ENCODE measurements at regions not wholly inside any gene's neighbourhood (a gene's known extent, or its start where the extent isn't known, plus 50 kb on each side); places are given as distances from the start of the nearest gene placed in this dataset.

DNA sequence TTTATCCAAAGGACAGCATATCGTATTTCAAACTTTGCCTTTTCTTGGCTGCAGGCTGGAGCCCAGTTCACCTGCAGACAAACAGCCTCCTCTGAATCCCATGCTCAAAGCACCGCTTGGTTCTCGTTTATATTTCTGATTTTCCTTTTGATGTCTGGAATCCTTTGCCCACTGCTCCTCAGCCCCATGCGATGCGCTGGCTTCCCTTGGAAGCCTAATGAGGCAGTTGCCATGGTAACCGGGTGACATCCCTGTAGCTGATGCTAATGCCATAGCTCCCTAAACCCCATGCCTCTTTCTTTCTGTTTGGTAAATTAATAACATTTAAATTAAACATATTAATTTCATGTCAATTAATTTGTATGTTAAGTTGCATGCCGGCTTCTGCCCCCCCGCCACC, 327.1 kb downstream of the PRDM2 start:
- TF ChIP-seq EZH2phosphoT487 (IDR thresholded peaks at IDR 0.05; ENCODE audit: low read depth, severe bottlenecking, unreplicated experiment), result no peak
- no peak for TF ChIP-seq EZH2 (IDR thresholded peaks at IDR 0.05; ENCODE audit: borderline replicate concordance)
- Histone ChIP-seq H3K79me2 (no peaks in the 10 kb centered on the region), H2AFZ (no peak overlapping the region), H3K27me3 (peaks cover 2% of the 10 kb centered on the region), H4K20me1 (ENCODE audit: insufficient read depth, poor library complexity, severe bottlenecking) (no peaks in the 10 kb centered on the region), H3K4me1 (ENCODE audit: insufficient read depth) (no peaks in the 10 kb centered on the region), H3K36me3 (replicated peaks; ENCODE audit: insufficient read depth, low read depth) (no peaks in the 10 kb centered on the region), H3K27ac (no peak overlapping the region), H3K9me3 (ENCODE audit: low read depth) (no peaks in the 10 kb centered on the region), H3K4me3 (no peak overlapping the region), H3K4me2 (no peak overlapping the region), H3K9me2 (replicated peaks; ENCODE audit: insufficient read depth) (no peaks in the 10 kb centered on the region)
- WGBS (ENCODE audit: low lambda C conversion rate, missing lambda C conversion rate), result 77% methylated on average over 8 of the region's 8 CpGs
- DNase-seq (ENCODE audit: low spot score), result no peak

- Histone ChIP-seq H3K4me1 (ENCODE audit: insufficient read depth) (no peaks in the 10 kb centered on the region), H3K9me2 (replicated peaks; ENCODE audit: insufficient read depth) (no peaks in the 10 kb centered on the region), H4K20me1 (ENCODE audit: insufficient read depth, poor library complexity, severe bottlenecking) (no peaks in the 10 kb centered on the region), H3K27ac (no peak overlapping the region), H3K79me2 (no peaks in the 10 kb centered on the region), H3K36me3 (replicated peaks; ENCODE audit: insufficient read depth, low read depth) (no peaks in the 10 kb centered on the region), H3K4me3 (no peak overlapping the region), H2AFZ (no peak overlapping the region), H3K9me3 (ENCODE audit: low read depth) (no peaks in the 10 kb centered on the region), H3K4me2 (no peak overlapping the region), H3K27me3 (no peaks in the 10 kb centered on the region)
- WGBS (ENCODE audit: low lambda C conversion rate, missing lambda C conversion rate), result 61% methylated on average over 3 of the region's 3 CpGs
- TF ChIP-seq EZH2 (IDR thresholded peaks at IDR 0.05; ENCODE audit: borderline replicate concordance) (no peak), EZH2phosphoT487 (IDR thresholded peaks at IDR 0.05; ENCODE audit: low read depth, severe bottlenecking, unreplicated experiment) (no peak)
- TF ChIP-seq, protein P1, sequence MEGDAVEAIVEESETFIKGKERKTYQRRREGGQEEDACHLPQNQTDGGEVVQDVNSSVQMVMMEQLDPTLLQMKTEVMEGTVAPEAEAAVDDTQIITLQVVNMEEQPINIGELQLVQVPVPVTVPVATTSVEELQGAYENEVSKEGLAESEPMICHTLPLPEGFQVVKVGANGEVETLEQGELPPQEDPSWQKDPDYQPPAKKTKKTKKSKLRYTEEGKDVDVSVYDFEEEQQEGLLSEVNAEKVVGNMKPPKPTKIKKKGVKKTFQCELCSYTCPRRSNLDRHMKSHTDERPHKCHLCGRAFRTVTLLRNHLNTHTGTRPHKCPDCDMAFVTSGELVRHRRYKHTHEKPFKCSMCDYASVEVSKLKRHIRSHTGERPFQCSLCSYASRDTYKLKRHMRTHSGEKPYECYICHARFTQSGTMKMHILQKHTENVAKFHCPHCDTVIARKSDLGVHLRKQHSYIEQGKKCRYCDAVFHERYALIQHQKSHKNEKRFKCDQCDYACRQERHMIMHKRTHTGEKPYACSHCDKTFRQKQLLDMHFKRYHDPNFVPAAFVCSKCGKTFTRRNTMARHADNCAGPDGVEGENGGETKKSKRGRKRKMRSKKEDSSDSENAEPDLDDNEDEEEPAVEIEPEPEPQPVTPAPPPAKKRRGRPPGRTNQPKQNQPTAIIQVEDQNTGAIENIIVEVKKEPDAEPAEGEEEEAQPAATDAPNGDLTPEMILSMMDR (IDR thresholded peaks at IDR 0.05; ENCODE audit: poor library complexity), result no peak
- no peak for DNase-seq (ENCODE audit: low spot score)
Observed at GRCh38 chr1:14031461-14031860, 331.5 kb downstream of the PRDM2 start.

DNA sequence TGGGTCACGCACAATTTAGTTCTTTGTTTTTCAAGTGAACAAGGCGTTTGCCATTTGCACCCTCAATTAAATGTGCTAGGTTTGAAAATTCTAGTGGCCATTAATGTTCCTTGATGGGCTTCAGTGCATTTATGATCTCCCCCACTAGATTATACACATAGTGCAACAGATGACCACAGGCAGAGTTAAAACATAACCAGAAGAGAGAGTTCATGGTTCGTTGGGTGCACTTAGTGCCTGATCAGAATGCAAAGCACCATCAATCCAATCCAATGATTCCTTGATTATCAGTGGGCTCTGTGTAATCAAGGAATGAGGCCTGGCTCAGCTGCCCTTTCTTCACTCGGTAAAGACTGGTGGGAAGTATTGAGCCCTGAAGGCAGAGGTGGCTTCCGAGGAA, 334.5 kb downstream of the PRDM2 start:
- Histone ChIP-seq H3K4me2 (no peak overlapping the region), H3K9me2 (replicated peaks; ENCODE audit: insufficient read depth) (no peaks in the 10 kb centered on the region), H3K27ac (no peak overlapping the region), H2AFZ (no peak overlapping the region), H3K79me2 (no peaks in the 10 kb centered on the region), H3K36me3 (replicated peaks; ENCODE audit: insufficient read depth, low read depth) (no peaks in the 10 kb centered on the region), H3K4me1 (ENCODE audit: insufficient read depth) (no peaks in the 10 kb centered on the region), H3K9me3 (ENCODE audit: low read depth) (no peaks in the 10 kb centered on the region), H3K27me3 (no peaks in the 10 kb centered on the region), H4K20me1 (ENCODE audit: insufficient read depth, poor library complexity, severe bottlenecking) (no peaks in the 10 kb centered on the region), H3K4me3 (no peak overlapping the region)
- 91% methylated on average over 5 of the region's 5 CpGs for WGBS (ENCODE audit: low lambda C conversion rate, missing lambda C conversion rate)
- DNase-seq (ENCODE audit: low spot score), result no peak
- TF ChIP-seq, protein P1 (IDR thresholded peaks at IDR 0.05; ENCODE audit: poor library complexity), result no peak
- TF ChIP-seq EZH2 (IDR thresholded peaks at IDR 0.05; ENCODE audit: borderline replicate concordance) (no peak), EZH2phosphoT487 (IDR thresholded peaks at IDR 0.05; ENCODE audit: low read depth, severe bottlenecking, unreplicated experiment) (no peak)

DNA sequence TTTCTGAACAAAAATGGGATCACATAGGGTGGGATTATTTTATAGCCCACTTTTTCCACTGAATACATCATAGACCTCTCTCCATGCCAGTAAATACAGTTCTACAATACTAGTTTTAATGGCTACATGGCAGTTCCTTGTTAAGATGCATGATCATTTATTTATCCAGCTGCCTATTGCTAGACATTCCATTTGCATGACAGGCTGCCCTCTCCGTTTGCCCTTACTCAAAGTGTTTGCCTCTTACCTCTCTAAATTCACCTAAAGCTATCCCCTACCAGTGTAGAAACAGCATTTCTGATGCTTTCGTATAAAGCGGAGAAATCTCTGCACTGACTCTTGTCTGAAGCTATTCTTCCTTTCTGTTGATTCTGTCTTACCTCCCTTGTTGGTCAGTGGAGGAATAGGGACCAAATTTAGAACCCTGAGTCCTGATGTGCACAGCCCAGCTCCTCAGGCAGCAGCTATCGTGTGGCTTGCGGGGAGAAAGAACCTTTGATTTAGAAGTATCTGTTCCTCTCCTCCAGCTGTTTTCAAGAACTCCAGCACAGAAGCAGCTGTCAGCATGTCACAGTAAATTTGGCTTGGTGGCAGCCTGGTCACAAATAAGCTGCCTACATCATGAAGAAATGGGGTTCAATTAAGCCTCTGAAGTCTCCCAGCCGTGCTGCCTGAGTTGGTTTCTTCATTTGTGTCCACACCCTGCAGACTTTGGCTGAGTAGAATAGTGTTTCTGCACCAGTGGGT, 337.3 kb downstream of the PRDM2 start:
- H4K20me1 ChIP-seq (ENCODE audit: insufficient read depth, poor library complexity, severe bottlenecking), result no peaks in the 10 kb centered on the region
- H3K4me2 ChIP-seq, result no peak overlapping the region
- H3K36me3 ChIP-seq (replicated peaks; ENCODE audit: insufficient read depth, low read depth), result no peaks in the 10 kb centered on the region
- H2AFZ ChIP-seq, result no peak overlapping the region
- H3K4me1 ChIP-seq (ENCODE audit: insufficient read depth), result no peaks in the 10 kb centered on the region
- no peak overlapping the region for H3K4me3 ChIP-seq
- no peaks in the 10 kb centered on the region for H3K9me2 ChIP-seq (replicated peaks; ENCODE audit: insufficient read depth)
- 79% methylated on average over 6 of the region's 6 CpGs for WGBS (ENCODE audit: low lambda C conversion rate, missing lambda C conversion rate)
- no peaks in the 10 kb centered on the region for H3K79me2 ChIP-seq
- no peak for DNase-seq (ENCODE audit: low spot score)
- H3K9me3 ChIP-seq (ENCODE audit: low read depth), result peaks cover 4% of the 10 kb centered on the region
- no peaks in the 10 kb centered on the region for H3K27me3 ChIP-seq
- TF ChIP-seq EZH2phosphoT487 (IDR thresholded peaks at IDR 0.05; ENCODE audit: low read depth, severe bottlenecking, unreplicated experiment) (no peak), EZH2 (IDR thresholded peaks at IDR 0.05; ENCODE audit: borderline replicate concordance) (no peak)
- TF ChIP-seq, protein P1 (IDR thresholded peaks at IDR 0.05; ENCODE audit: poor library complexity), result no peak
- H3K27ac ChIP-seq, result no peak overlapping the region

All from hepatocyte (in vitro differentiated cells).